Nephron progenitor cell (in vitro differentiated cells): ENCODE measurements at regions not wholly inside any gene's neighbourhood (a gene's known extent, or its start where the extent isn't known, plus 50 kb on each side); places are given as distances from the start of the nearest gene placed in this dataset.

Source experiments
- DNase-seq: peaks from one replicate; pipeline ENCODE4 v3.0.0; 2021
- H3K27ac Mint-ChIP-seq: 2 replicates; pipeline ENCODE4 v1.8.0; 2021; ENCODE audit warnings: mild to moderate bottlenecking, moderate library complexity, mixed read lengths
- H3K27me3 Mint-ChIP-seq: 2 replicates; pipeline ENCODE4 v1.8.0; 2021; ENCODE audit warnings: mild to moderate bottlenecking, low read depth, mixed read lengths; ENCODE audit not compliant: poor library complexity
- H3K36me3 Mint-ChIP-seq: 2 replicates; pipeline ENCODE4 v1.8.0; 2021; ENCODE audit warnings: low read depth, mixed read lengths
- H3K4me1 Mint-ChIP-seq: 2 replicates; pipeline ENCODE4 v1.8.0; 2021; ENCODE audit warnings: mixed read lengths
- H3K4me3 Mint-ChIP-seq: 2 replicates; pipeline ENCODE4 v1.8.0; 2021; ENCODE audit warnings: mild to moderate bottlenecking, moderate library complexity, mixed read lengths
- H3K9me3 Mint-ChIP-seq: 2 replicates; pipeline ENCODE4 v1.8.0; 2021; ENCODE audit warnings: mild to moderate bottlenecking, moderate library complexity, mixed read lengths
- TF ChIP-seq, protein P1 (sequence below): fragments of 200-600 bp; sonication (generic); IDR thresholded peaks from 2 replicates; pipeline ENCODE4 v1.5.0; 2021; ENCODE audit warnings: antibody characterized with exemption

DNA sequence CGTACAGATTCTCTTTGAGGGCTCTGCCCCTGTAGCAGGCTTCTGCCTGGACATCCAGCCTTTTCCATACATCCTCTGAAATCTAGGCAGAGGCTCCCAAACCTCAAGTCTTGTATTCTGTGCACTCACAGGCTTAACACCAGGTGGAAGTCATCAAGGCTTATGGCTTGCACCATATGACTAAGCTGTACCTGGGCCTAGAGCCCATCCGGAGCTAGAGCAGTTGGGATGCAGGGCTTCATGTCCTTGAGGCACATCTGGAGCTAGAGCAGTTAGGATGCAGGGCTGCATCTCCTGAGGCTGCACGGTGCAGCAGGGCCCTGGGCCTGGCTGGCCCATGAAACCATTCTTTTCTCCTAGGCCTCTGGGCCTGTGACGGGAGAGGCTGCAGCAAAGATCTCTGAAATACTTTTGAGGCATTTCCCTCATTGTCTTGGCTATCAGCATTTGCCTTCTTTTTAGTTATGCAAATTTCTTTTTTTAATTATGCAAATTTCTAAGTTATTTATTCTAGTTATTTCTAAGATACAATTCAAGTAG, 98.7 kb downstream of the CD24 start:
- Mint-ChIP-seq H3K36me3 (peaks cover 7% of the 10 kb centered on the region), H3K4me3 (no peak overlapping the region), H3K9me3 (peaks cover 35% of the 10 kb centered on the region), H3K4me1 (peaks cover 10% of the 10 kb centered on the region), H3K27ac (no peak overlapping the region), H3K27me3 (peaks cover 3% of the 10 kb centered on the region)
- TF ChIP-seq, protein P1, sequence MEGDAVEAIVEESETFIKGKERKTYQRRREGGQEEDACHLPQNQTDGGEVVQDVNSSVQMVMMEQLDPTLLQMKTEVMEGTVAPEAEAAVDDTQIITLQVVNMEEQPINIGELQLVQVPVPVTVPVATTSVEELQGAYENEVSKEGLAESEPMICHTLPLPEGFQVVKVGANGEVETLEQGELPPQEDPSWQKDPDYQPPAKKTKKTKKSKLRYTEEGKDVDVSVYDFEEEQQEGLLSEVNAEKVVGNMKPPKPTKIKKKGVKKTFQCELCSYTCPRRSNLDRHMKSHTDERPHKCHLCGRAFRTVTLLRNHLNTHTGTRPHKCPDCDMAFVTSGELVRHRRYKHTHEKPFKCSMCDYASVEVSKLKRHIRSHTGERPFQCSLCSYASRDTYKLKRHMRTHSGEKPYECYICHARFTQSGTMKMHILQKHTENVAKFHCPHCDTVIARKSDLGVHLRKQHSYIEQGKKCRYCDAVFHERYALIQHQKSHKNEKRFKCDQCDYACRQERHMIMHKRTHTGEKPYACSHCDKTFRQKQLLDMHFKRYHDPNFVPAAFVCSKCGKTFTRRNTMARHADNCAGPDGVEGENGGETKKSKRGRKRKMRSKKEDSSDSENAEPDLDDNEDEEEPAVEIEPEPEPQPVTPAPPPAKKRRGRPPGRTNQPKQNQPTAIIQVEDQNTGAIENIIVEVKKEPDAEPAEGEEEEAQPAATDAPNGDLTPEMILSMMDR: no peak
- no peak for DNase-seq

DNA sequence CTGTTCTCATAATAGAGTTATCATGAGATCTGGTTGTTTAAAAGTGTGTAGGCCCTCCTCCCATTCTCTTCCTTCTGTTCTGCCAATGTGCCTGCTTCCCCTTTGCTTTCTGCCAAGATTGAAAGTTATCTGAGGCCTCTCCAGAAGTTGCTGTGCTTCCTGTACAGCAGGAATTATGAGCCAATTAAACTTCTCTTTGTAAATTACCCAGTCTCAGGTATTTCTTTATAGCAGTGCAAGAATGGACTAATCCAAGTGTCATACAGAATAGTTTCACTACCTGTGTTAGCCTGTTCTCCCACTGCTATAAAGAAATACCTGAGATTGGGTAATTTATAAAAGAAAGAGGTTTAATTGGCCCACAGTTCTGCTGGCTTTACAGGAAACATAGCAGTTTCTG, 100.0 kb downstream of the CD24 start:
- H3K9me3 Mint-ChIP-seq: peaks cover 38% of the 10 kb centered on the region
- no peak for DNase-seq
- H3K27ac Mint-ChIP-seq: no peak overlapping the region
- peaks cover 3% of the 10 kb centered on the region for H3K27me3 Mint-ChIP-seq
- H3K4me1 Mint-ChIP-seq: peaks cover 10% of the 10 kb centered on the region
- H3K4me3 Mint-ChIP-seq: no peak overlapping the region
- TF ChIP-seq, protein P1: no peak
- H3K36me3 Mint-ChIP-seq: peaks cover 7% of the 10 kb centered on the region

DNA sequence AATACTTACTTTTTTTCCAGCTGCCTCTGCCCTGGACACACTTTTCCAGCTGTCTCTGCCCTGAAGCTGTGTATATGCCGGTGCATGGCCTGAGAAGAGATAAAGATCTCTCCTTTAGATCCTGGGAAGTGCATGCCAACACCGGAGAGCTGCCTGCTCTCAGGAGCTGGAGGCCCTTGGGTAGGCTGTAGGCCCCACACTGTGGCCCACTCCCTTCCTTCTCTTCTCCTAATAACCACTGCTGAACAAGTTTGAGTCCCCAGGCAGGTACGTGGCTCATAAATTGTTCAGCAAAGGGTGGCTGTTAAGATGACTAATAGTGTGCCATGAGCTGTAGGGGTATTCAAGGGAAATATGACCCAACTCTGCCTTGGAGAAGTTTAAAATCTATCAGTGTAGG, 102.5 kb downstream of the CD24 start:
- Mint-ChIP-seq H3K27ac (no peak overlapping the region), H3K4me3 (no peak overlapping the region), H3K27me3 (peaks cover 7% of the 10 kb centered on the region), H3K36me3 (peaks cover 13% of the 10 kb centered on the region), H3K4me1 (peaks cover 10% of the 10 kb centered on the region), H3K9me3 (peaks cover 42% of the 10 kb centered on the region)
- TF ChIP-seq, protein P1: no peak
- no peak for DNase-seq

DNA sequence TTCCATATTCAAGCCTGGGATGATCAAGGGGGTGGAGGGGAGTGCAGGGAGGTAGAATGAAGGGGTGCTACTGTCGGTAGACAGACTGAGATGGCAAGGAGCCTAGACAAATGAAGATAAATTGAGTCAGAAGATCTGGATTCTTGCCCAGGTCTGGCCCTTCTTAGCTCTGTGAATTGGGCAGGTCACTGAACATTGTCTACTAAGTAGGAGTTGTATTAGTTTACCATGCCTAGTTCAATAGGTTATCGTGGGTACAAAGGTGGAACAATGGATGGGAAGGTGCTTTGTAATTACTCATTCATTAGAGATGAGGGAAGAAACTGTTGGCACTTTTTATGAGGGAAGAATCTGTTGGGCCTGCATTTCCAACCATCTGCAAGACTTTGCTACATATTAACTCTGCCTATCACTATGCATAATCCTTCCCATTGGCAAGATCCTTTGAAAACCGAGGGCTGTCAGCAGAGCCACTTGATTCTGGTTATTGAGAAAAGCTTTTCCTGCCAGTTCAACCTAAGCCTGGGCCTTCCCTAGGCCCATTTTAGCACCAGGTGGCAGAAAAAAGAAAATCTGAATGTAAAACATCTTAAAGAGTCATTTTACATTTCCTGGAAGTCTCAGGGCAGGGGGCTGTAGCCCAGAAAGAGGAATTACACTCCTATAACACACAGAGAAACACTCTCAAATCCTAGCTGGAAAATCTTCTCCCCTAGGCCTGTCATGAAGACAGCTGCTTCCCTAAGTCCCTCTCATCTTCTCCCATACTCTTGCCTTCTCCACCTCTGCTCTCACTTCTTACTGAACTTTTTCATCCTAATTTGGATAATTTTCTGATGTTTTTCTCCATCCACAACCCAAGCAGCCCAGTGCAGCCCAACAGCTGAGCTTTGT, 103.5 kb downstream of the CD24 start:
- Mint-ChIP-seq H3K4me1 (peaks cover 10% of the 10 kb centered on the region), H3K9me3 (peaks cover 33% of the 10 kb centered on the region), H3K27me3 (peaks cover 7% of the 10 kb centered on the region), H3K4me3 (no peak overlapping the region), H3K27ac (no peak overlapping the region), H3K36me3 (peaks cover 8% of the 10 kb centered on the region)
- TF ChIP-seq, protein P1: no peak
- DNase-seq: no peak

DNA sequence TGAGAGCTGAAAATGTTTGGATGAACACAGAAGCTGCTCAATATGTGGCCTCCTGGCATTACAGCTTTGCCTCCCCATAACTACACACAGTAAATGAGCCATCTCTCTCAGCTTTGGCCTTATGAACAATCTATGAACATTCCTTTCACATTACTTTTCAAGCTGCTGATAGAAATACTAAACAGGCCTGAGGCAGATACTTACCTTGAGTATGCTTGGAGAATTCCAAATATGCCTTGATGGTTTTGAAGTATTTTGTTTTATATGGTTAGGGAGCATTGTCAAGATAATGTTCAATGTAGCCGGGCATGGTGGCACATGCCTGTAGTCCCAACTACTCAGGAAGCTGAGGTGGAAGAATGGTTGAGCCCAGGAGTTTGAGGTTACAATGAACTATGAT, 104.5 kb downstream of the CD24 start:
- TF ChIP-seq, protein P1: no peak
- H3K4me1 Mint-ChIP-seq: peaks cover 10% of the 10 kb centered on the region
- H3K36me3 Mint-ChIP-seq: peaks cover 8% of the 10 kb centered on the region
- peaks cover 27% of the 10 kb centered on the region for H3K9me3 Mint-ChIP-seq
- peaks cover 13% of the 10 kb centered on the region for H3K27me3 Mint-ChIP-seq
- no peak overlapping the region for H3K27ac Mint-ChIP-seq
- no peak overlapping the region for H3K4me3 Mint-ChIP-seq
- no peak for DNase-seq

DNA sequence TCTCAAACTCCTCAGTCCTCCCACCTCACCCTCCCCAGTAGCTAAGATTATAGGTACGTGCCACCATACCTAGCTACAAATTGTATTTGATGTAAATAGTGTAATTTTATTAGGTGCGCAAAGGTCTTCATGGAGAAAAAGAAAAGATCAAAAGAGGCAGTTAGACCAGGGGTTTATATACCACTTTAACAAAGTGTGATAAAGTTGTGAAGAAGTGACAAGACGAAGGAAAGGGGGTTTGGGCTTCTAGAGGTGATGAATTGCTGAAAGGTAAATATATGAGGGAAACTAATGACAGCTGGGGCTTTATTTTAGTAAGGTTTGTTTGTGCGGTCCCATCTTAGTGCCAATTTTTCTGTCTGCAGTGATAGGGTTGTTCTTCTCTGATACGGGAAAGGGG, 105.3 kb downstream of the CD24 start:
- Mint-ChIP-seq H3K27ac (no peak overlapping the region), H3K27me3 (peaks cover 13% of the 10 kb centered on the region), H3K4me1 (peaks cover 10% of the 10 kb centered on the region), H3K36me3 (peaks cover 8% of the 10 kb centered on the region), H3K9me3 (peaks cover 30% of the 10 kb centered on the region), H3K4me3 (no peak overlapping the region)
- no peak for DNase-seq
- TF ChIP-seq, protein P1: no peak
